Caco-2 (cell line): ENCODE measurements at regions not wholly inside any gene's neighbourhood (a gene's known extent, or its start where the extent isn't known, plus 50 kb on each side); places are given as distances from the start of the nearest gene placed in this dataset.

ENCODE experiments used
- BruUV-seq: library from RNA; stranded (reverse); fragments of 400-500 nt; replicated peaks from 2 replicates; lab custom pipeline; 2021; lab: Mats Ljungman, UMichigan
- CTCF ChIA-PET: fragments of 300-600 bp; sonication (Branson Sonifier 250); formaldehyde crosslinking; loops from one replicate; lab custom pipeline; 2022; ENCODE audit warnings: antibody characterized with exemption; lab: Charles Lee
- POLR2A ChIA-PET: fragments of 300-600 bp; sonication (Branson Sonifier 250); formaldehyde crosslinking; loops from one replicate; lab custom pipeline; 2022; ENCODE audit warnings: antibody characterized with exemption; lab: Charles Lee
- DNase-seq, 2 experiments: peaks; one replicate each; pipeline versions ENCODE4 v3.0.0 to v3.0.0-alpha.2; 2020 to 2022
- H3K27me3 ChIP-seq: replicated peaks from 2 replicates; pipeline ENCODE4 v1.6.0; 2011; ENCODE audit warnings: low read length; ENCODE audit not compliant: control insufficient read depth, insufficient read depth
- H3K36me3 ChIP-seq: 2 replicates; pipeline ENCODE4 v1.5.1; 2011; ENCODE audit warnings: low read length; ENCODE audit not compliant: control insufficient read depth, insufficient read depth
- H3K4me1 ChIP-seq: fragments of 250-450 bp; sonication (Bioruptor Pico); 2 replicates; pipeline ENCODE4 v1.5.1; 2020; ENCODE audit warnings: mild to moderate bottlenecking
- H3K4me3 ChIP-seq: 2 replicates; pipeline ENCODE4 v1.5.1; 2011; ENCODE audit warnings: low read depth, mild to moderate bottlenecking, control low read depth, low read length
- H3K9me3 ChIP-seq: fragments of 250-450 bp; sonication (Bioruptor Pico); 2 replicates; pipeline ENCODE4 v1.5.1; 2020; ENCODE audit warnings: mild to moderate bottlenecking, moderate library complexity
- H3K27ac Mint-ChIP-seq: one replicate; pipeline ENCODE4 v1.8.0; 2022; ENCODE audit warnings: mixed read lengths; ENCODE audit not compliant: unreplicated experiment
- H3K27me3 Mint-ChIP-seq: one replicate; pipeline ENCODE4 v1.8.0; 2022; ENCODE audit warnings: mixed read lengths; ENCODE audit not compliant: insufficient read depth, unreplicated experiment
- H3K36me3 Mint-ChIP-seq: one replicate; pipeline ENCODE4 v1.8.0; 2022; ENCODE audit warnings: mild to moderate bottlenecking, mixed read lengths; ENCODE audit not compliant: insufficient read depth, unreplicated experiment
- H3K4me1 Mint-ChIP-seq: one replicate; pipeline ENCODE4 v1.8.0; 2022; ENCODE audit warnings: low read depth, mixed read lengths; ENCODE audit not compliant: unreplicated experiment
- H3K4me3 Mint-ChIP-seq: one replicate; pipeline ENCODE4 v1.8.0; 2022; ENCODE audit warnings: mild to moderate bottlenecking, moderate library complexity, mixed read lengths; ENCODE audit not compliant: unreplicated experiment
- H3K9me3 Mint-ChIP-seq: one replicate; pipeline ENCODE4 v1.8.0; 2022; ENCODE audit warnings: mixed read lengths; ENCODE audit not compliant: unreplicated experiment
- intact Hi-C: fragments of 100-400 bp; cut with micrococcal nuclease; formaldehyde crosslinking; loops from one replicate; pipeline ENCODE4 v1.10.0; 2022; ENCODE audit not compliant: unreplicated experiment
- TF ChIP-seq, protein P1 (sequence below), 2 experiments: fragments of 200-600 bp in 1 of 2; IDR thresholded peaks; 1 replicate in 1 of 2; 2 replicates in 1 of 2; pipeline versions ENCODE4 v1.5.1 to v1.8.0; 2011 to 2022; ENCODE audit warnings: antibody characterized with exemption in 1 of 2, control low read depth in 1 of 2, inconsistent platforms in 1 of 2, low read depth in 1 of 2, low read length in 1 of 2, mild to moderate bottlenecking in 1 of 2, moderate library complexity in 1 of 2; ENCODE audit not compliant: insufficient read depth in 1 of 2, severe bottlenecking in 1 of 2, unreplicated experiment in 1 of 2

DNA sequence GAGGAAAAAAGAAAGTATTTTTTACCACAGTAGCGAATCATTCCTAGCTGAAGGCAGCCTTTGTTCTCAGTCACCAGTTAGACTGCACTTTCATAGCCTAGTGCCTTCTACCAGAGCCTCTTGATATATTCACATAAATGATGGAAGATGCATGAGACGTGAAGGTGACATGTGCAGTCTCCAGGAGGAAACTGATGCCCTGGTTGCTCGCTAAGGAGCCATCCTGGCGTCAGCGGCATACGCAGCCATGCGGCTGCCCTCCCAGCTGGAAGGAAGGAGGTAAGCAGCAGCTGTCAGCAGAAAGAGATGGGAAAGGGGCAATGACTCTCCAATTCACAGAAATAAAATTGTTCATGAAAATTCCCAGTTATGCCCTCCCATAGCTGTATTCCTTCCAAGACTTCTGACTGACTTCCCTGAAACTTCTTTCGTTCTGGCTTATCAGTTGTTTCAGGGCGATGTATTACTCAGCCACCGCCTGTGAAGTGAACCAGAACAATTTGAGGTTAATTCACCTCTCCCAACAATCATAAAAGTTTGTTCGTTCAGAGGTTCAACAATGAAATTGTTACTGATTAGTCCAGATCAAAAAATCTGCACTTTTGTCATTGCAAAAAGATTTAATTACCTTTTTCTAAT is 331.2 kb downstream of the NR2F1-AS1 start:
- H3K4me1 ChIP-seq: no peaks in the 10 kb centered on the region
- ChIA-PET POLR2A (no interaction called here), CTCF (no interaction called here)
- TF ChIP-seq, protein P1, sequence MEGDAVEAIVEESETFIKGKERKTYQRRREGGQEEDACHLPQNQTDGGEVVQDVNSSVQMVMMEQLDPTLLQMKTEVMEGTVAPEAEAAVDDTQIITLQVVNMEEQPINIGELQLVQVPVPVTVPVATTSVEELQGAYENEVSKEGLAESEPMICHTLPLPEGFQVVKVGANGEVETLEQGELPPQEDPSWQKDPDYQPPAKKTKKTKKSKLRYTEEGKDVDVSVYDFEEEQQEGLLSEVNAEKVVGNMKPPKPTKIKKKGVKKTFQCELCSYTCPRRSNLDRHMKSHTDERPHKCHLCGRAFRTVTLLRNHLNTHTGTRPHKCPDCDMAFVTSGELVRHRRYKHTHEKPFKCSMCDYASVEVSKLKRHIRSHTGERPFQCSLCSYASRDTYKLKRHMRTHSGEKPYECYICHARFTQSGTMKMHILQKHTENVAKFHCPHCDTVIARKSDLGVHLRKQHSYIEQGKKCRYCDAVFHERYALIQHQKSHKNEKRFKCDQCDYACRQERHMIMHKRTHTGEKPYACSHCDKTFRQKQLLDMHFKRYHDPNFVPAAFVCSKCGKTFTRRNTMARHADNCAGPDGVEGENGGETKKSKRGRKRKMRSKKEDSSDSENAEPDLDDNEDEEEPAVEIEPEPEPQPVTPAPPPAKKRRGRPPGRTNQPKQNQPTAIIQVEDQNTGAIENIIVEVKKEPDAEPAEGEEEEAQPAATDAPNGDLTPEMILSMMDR (IDR thresholded peaks at IDR 0.05; ENCODE audit: insufficient read depth in 1 of 2, low read depth in 1 of 2, low read length in 1 of 2, severe bottlenecking in 1 of 2, unreplicated experiment in 1 of 2): no peak
- DNase-seq: no peak
- no peak overlapping the region for H3K4me3 Mint-ChIP-seq
- H3K27ac Mint-ChIP-seq: no peak overlapping the region
- H3K27me3 ChIP-seq: no peaks in the 10 kb centered on the region
- H3K36me3 ChIP-seq: no peaks in the 10 kb centered on the region
- no peaks in the 10 kb centered on the region for H3K36me3 Mint-ChIP-seq
- no peaks in the 10 kb centered on the region for H3K27me3 Mint-ChIP-seq
- no peaks in the 10 kb centered on the region for H3K9me3 Mint-ChIP-seq
- no peaks in the 10 kb centered on the region for H3K4me1 Mint-ChIP-seq
- intact Hi-C loops: loop anchor here (1.0 kb wide), 1 partner anchor 42 kb away; no protein-coding TSS in a partner anchor
- H3K4me3 ChIP-seq: no peak overlapping the region
- H3K9me3 ChIP-seq: no peaks in the 10 kb centered on the region
- no TSS peak for BruUV-seq

DNA sequence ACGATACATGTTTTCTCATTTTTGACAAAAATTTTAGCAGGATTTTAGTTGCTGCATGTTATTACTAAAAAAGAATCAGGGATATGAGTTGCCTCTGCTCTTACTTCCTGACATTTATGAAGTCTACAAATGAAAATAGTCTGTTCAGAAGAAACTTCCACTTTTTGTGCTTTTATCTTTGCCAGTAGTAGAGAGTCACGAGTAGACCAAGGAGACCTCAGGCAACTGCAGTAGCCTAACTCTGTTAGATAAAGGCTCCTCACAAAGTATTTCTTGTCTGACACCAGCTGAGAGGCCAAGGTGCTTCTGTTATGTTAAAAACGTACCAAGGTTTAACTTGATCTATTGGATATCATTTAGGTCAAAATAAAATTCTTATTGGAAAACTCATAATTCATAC is 333.9 kb downstream of the NR2F1-AS1 start:
- DNase-seq: no peak
- Mint-ChIP-seq H3K27me3 (peaks cover 2% of the 10 kb centered on the region), H3K36me3 (no peaks in the 10 kb centered on the region), H3K9me3 (no peaks in the 10 kb centered on the region), H3K27ac (no peak overlapping the region), H3K4me1 (no peaks in the 10 kb centered on the region), H3K4me3 (no peak overlapping the region)
- TF ChIP-seq, protein P1 (IDR thresholded peaks at IDR 0.05; ENCODE audit: insufficient read depth in 1 of 2, low read depth in 1 of 2, low read length in 1 of 2, severe bottlenecking in 1 of 2, unreplicated experiment in 1 of 2): no peak
- Histone ChIP-seq H3K36me3 (no peaks in the 10 kb centered on the region), H3K4me1 (no peaks in the 10 kb centered on the region), H3K27me3 (no peaks in the 10 kb centered on the region), H3K4me3 (no peak overlapping the region), H3K9me3 (no peaks in the 10 kb centered on the region)
- intact Hi-C loops: no loop called here
- BruUV-seq: no TSS peak
- POLR2A ChIA-PET: no interaction called here
- CTCF ChIA-PET: no interaction called here

DNA sequence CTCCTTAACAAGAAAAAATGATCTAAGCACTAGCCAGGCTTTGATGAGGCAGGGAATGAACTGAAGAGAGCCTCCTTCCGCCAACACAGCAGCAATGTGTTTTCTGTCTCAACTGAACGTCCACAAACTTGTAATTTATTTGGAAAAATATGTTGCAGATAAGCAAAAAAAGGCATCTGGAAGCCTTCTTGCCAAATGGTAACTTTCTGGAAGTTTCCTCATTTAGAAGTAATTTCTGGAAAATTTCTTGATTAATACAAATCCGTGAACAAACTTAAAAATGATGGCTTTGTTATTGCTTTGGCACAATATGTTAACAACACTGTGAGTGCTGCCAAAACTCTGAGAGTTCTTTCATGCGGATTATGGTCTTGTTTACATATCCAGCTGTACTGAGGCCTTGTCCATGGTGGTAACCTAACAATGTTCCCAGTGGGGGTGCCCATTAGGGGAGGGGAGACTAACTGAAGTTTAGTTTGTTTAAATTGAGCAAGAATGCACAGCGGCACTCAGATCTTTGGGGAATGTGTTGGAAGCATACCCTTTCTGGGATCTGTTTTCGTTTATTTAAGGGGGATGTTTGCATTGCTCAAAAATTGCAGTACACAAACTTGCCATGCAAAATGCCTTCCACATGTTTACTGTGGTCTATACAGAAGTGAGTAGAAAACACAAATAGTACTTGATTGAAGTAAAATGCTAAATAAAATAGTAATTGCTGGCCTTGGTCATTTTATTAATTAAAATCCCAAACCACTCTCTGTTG is 334.7 kb downstream of the NR2F1-AS1 start:
- Histone ChIP-seq H3K4me1 (no peaks in the 10 kb centered on the region), H3K9me3 (no peaks in the 10 kb centered on the region), H3K27me3 (no peaks in the 10 kb centered on the region), H3K4me3 (no peak overlapping the region), H3K36me3 (no peaks in the 10 kb centered on the region)
- intact Hi-C loops: no loop called here
- DNase-seq: no peak
- H3K27ac Mint-ChIP-seq: no peak overlapping the region
- H3K4me3 Mint-ChIP-seq: no peak overlapping the region
- TF ChIP-seq, protein P1 (IDR thresholded peaks at IDR 0.05; ENCODE audit: insufficient read depth in 1 of 2, low read depth in 1 of 2, low read length in 1 of 2, severe bottlenecking in 1 of 2, unreplicated experiment in 1 of 2): no peak
- peaks cover 2% of the 10 kb centered on the region for H3K27me3 Mint-ChIP-seq
- H3K9me3 Mint-ChIP-seq: no peaks in the 10 kb centered on the region
- POLR2A ChIA-PET: no interaction called here
- BruUV-seq: no TSS peak
- CTCF ChIA-PET: no interaction called here
- H3K4me1 Mint-ChIP-seq: no peaks in the 10 kb centered on the region
- H3K36me3 Mint-ChIP-seq: no peaks in the 10 kb centered on the region
